Gastrocnemius medialis (tissue), 4 donors: ENCODE measurements at regions not wholly inside any gene's neighbourhood (a gene's known extent, or its start where the extent isn't known, plus 50 kb on each side); places are given as distances from the start of the nearest gene placed in this dataset.
"Not testable (repeated sequence)": the region's sequence is repeated elsewhere in the genome, so short reads cannot be mapped to it uniquely, and the experiment has no call there.

Experiments used
- ATAC-seq, 2 donors: fragments of 150-250 bp; one replicate each; pipeline ENCODE4 v1.9.1; 2016
- DNase-seq, 2 donors: peaks; one replicate each; pipeline ENCODE4 v3.0.0-alpha.2; 2019
- H3K27ac ChIP-seq, 4 donors: fragments of 200-600 bp; sonication (generic); 1 replicate in 1 of 4; 2 replicates in 3 of 4; pipeline ENCODE4 v1.5.1; 2016 to 2018; ENCODE audit warnings: mild to moderate bottlenecking in 2 of 4, moderate library complexity in 1 of 4
- H3K27me3 ChIP-seq, 3 donors: fragments of 200-600 bp; sonication (generic) in 2 of 3; 1 replicate in 1 of 3; 2 replicates in 2 of 3; pipeline versions ENCODE4 v1.5.1 to v1.6.0; 2016 to 2019; ENCODE audit warnings: mild to moderate bottlenecking in 1 of 3, moderate library complexity in 1 of 3
- H3K36me3 ChIP-seq, 2 donors: fragments of 200-600 bp; sonication (generic) in 1 of 2; one replicate each; pipeline ENCODE4 v1.5.1; 2017 to 2018
- H3K4me1 ChIP-seq, 2 donors: fragments of 200-600 bp; sonication (generic) in 1 of 2; one replicate each; pipeline ENCODE4 v1.5.1; 2016 to 2017; ENCODE audit warnings: mild to moderate bottlenecking in 2 of 2
- H3K4me3 ChIP-seq, 4 donors: fragments of 200-600 bp; sonication (generic) in 3 of 4; 1 replicate in 1 of 4; 2 replicates in 3 of 4; pipeline ENCODE4 v1.5.1; 2016 to 2019; ENCODE audit warnings: mild to moderate bottlenecking in 2 of 4
- H3K9me3 ChIP-seq, 3 donors: fragments of 200-600 bp; sonication (generic) in 2 of 3; 1 replicate in 1 of 3; 2 replicates in 2 of 3; pipeline ENCODE4 v1.5.1; 2016 to 2019
- POLR2A ChIP-seq, 2 donors: fragments of 450-650 bp; IDR thresholded peaks; one replicate each; pipeline ENCODE4 v1.6.1; 2017; ENCODE audit warnings: antibody characterized with exemption in 2 of 2, mild to moderate bottlenecking in 2 of 2, moderate library complexity in 2 of 2
- in situ Hi-C, 4 donors: fragments of 200-750 bp; cut with MboI; loops; one replicate each; pipeline versions ENCODE4 v1.15.0 to v1.8.0; 2017; ENCODE audit warnings: low sequenced_read_pairs in 4 of 4
- intact Hi-C: fragments of 100-400 bp; cut with DNase I; formaldehyde crosslinking; loops from one replicate; pipeline ENCODE4 v1.15.1; 2023; ENCODE audit warnings: low total_unique reads
- TF ChIP-seq, protein P1 (sequence below), 5 experiments: fragments of 450-650 bp in 3 of 5; fragments of 200-600 bp in 2 of 5; sonication (generic) in 2 of 5; IDR thresholded peaks in 4 of 5; conservative IDR thresholded peaks in 1 of 5; 1 replicate in 4 of 5; 2 replicates in 1 of 5; pipeline ENCODE4 v1.5.1; 2016 to 2019; ENCODE audit warnings: antibody characterized with exemption in 5 of 5, mild to moderate bottlenecking in 3 of 5, moderate library complexity in 3 of 5

DNA sequence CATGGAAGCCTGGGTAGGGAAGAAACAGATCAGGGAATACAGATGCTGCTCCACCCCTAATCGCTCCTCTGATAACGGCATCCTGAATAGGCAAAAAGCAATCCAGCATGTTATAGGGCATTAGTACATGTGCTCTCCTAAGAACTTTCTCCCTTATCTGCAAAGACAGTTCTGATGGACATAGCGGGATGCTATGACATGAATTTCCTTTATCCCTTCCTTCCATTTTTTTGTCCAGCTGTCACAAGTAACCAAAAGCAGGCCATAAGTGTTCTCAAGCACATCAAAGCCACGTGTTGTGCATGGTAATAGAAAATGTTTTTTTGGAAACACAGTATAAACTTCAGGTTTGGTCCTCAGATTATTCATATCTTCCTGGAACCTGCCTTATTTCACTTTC is 141.4 kb upstream of the MON1B start:
- no peak overlapping the region for H3K27ac ChIP-seq
- intact Hi-C loops: no loop called here
- no peak for DNase-seq
- TF ChIP-seq POLR2A (IDR thresholded peaks at IDR 0.05): no peak
- TF ChIP-seq, protein P1, sequence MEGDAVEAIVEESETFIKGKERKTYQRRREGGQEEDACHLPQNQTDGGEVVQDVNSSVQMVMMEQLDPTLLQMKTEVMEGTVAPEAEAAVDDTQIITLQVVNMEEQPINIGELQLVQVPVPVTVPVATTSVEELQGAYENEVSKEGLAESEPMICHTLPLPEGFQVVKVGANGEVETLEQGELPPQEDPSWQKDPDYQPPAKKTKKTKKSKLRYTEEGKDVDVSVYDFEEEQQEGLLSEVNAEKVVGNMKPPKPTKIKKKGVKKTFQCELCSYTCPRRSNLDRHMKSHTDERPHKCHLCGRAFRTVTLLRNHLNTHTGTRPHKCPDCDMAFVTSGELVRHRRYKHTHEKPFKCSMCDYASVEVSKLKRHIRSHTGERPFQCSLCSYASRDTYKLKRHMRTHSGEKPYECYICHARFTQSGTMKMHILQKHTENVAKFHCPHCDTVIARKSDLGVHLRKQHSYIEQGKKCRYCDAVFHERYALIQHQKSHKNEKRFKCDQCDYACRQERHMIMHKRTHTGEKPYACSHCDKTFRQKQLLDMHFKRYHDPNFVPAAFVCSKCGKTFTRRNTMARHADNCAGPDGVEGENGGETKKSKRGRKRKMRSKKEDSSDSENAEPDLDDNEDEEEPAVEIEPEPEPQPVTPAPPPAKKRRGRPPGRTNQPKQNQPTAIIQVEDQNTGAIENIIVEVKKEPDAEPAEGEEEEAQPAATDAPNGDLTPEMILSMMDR (IDR thresholded peaks at IDR 0.05 in 4 of 5, conservative IDR thresholded peaks at IDR 0.05 in 1 of 5): no peak
- ATAC-seq: no peak
- H3K4me3 ChIP-seq: no peak overlapping the region
- no peaks in the 10 kb centered on the region for H3K4me1 ChIP-seq
- in situ Hi-C loops: no loop called here
- H3K9me3 ChIP-seq: no peaks in the 10 kb centered on the region
- no peaks in the 10 kb centered on the region for H3K36me3 ChIP-seq
- no peaks in the 10 kb centered on the region for H3K27me3 ChIP-seq

DNA sequence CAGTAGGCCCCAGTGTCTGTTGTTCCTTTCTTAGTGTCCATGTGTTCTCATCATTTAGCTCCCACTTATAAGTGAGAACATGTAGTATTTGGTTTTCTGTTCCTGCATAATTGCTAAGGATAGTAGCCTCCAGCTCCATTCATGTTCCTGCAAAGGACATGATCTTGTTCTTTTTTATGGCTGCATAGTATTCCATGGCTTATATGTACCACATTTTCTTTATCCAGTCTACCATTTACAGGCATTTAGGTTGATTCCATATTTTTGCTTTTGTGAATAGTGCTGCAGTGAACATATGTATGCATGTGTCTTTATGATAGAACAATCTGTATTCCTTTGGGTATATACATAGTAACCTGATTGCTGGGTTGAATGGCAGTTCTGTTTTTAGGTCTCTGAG is 134.4 kb upstream of the MON1B start:
- H3K27me3 ChIP-seq, in situ Hi-C loops, H3K9me3 ChIP-seq, ATAC-seq, H3K4me3 ChIP-seq, intact Hi-C loops, H3K4me1 ChIP-seq, H3K27ac ChIP-seq, H3K36me3 ChIP-seq, DNase-seq: not testable (repeated sequence)

DNA sequence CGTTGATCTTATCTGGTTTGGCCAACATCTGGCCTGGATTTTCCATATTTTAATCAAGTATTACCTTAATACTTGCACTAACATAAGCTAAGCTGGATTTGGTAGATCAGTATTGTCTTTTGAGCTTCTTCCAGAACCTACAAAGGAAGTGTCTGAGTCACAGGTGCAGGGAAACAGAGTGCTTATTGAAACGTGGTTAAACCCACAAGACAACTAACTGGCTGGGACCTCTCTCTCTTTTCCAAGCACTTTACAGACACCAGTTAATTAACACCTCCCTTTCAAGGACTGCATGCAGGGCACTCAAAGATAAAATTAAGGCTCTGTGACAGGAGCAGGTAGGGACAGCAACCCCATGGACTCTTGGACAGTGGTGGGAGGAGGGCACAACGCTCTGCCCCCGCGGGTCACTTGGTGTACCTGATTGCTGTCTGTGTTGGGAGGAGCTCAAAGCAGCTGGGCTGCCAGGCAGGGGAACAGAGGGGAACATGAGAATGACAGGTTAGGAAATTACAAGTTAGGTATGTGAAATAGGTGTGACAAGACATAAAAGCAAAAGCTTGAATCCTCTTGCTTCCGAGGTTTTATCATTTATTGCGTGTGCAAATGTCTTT is 133.7 kb upstream of the MON1B start:
- no peaks in the 10 kb centered on the region for H3K27me3 ChIP-seq
- no peak overlapping the region for H3K27ac ChIP-seq
- DNase-seq: no peak
- no peak for TF ChIP-seq POLR2A (IDR thresholded peaks at IDR 0.05)
- TF ChIP-seq, protein P1 (IDR thresholded peaks at IDR 0.05 in 4 of 5, conservative IDR thresholded peaks at IDR 0.05 in 1 of 5): no peak
- H3K4me1 ChIP-seq: no peaks in the 10 kb centered on the region
- H3K36me3 ChIP-seq: no peaks in the 10 kb centered on the region
- in situ Hi-C loops (no loop called here), intact Hi-C loops (no loop called here)
- no peak for ATAC-seq
- H3K4me3 ChIP-seq: no peak overlapping the region
- no peaks in the 10 kb centered on the region for H3K9me3 ChIP-seq

DNA sequence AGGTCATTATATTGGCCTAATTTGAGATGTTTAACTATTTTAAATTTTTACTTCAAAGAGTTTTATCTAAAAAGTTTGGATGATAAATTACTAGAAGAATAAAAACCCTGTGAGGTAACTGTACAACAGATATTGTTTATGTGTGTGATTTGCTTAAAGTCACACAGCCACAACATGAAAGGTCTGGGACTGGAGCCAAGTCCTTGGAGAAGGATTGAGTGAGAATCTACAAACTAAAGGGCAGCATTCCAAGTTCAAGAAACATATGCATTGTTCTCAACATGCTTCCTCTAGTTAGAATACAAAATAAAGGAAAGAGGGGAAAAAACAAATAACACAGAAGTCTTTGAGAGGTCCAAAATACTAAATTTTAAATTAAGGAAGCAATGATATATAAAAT is 131.5 kb upstream of the MON1B start:
- no peak for DNase-seq
- no peak for TF ChIP-seq POLR2A (IDR thresholded peaks at IDR 0.05)
- TF ChIP-seq, protein P1 (IDR thresholded peaks at IDR 0.05 in 4 of 5, conservative IDR thresholded peaks at IDR 0.05 in 1 of 5): no peak
- intact Hi-C loops: no loop called here
- in situ Hi-C loops: no loop called here
- no peak for ATAC-seq
- H3K9me3 ChIP-seq: no peaks in the 10 kb centered on the region
- H3K27ac ChIP-seq: no peak overlapping the region
- H3K36me3 ChIP-seq: no peaks in the 10 kb centered on the region
- H3K4me3 ChIP-seq: no peak overlapping the region
- H3K4me1 ChIP-seq: no peaks in the 10 kb centered on the region
- no peaks in the 10 kb centered on the region for H3K27me3 ChIP-seq

DNA sequence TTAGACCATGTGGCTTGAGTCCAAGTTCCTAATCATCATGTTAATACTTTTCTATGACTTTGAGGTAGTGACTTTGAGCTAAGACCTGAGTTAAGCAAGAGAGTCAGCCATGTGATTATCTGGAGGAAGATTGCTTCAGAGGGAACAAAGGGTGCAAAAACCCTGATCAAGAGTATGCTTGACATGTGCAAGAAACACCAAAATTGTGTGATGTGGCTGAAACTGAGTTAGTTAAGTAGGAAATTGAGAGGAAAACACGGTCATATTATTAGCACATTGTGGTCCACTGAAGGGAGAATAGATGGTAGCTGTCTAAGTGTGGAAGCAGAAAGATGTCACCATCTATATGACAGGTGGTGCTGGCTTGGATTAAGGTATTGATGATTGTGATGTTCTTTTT is 130.4 kb upstream of the MON1B start:
- intact Hi-C loops: no loop called here
- H3K9me3 ChIP-seq: no peaks in the 10 kb centered on the region
- H3K27me3 ChIP-seq: no peaks in the 10 kb centered on the region
- H3K27ac ChIP-seq: no peak overlapping the region
- TF ChIP-seq POLR2A (IDR thresholded peaks at IDR 0.05): no peak
- TF ChIP-seq, protein P1 (IDR thresholded peaks at IDR 0.05 in 4 of 5, conservative IDR thresholded peaks at IDR 0.05 in 1 of 5): no peak
- DNase-seq (no peak), ATAC-seq (no peak)
- in situ Hi-C loops: no loop called here
- H3K36me3 ChIP-seq: no peaks in the 10 kb centered on the region
- H3K4me3 ChIP-seq: no peak overlapping the region
- H3K4me1 ChIP-seq: no peaks in the 10 kb centered on the region
